ENCODE measurements at regions not wholly inside any gene's neighbourhood (a gene's known extent, or its start where the extent isn't known, plus 50 kb on each side); places are given as distances from the start of the nearest gene placed in this dataset.

GRCh38 chr10:90450797-90451196 lies 407.0 kb downstream of the HTR7 start:
- Histone ChIP-seq H3K4me1 (no peaks in the 10 kb centered on the region), H3K27me3 (no peaks in the 10 kb centered on the region), H3K9me3 (no peaks in the 10 kb centered on the region), H3K36me3 (no peaks in the 10 kb centered on the region), H3K27ac (no peak overlapping the region), H3K4me3 (no peak overlapping the region)
- intact Hi-C loops (cut with DNase I), result no loop called here
- no peak for TF ChIP-seq CTCF (IDR thresholded peaks at IDR 0.05)
- TF ChIP-seq EP300 (IDR thresholded peaks at IDR 0.05), result no peak
- TF ChIP-seq POLR2AphosphoS5 (IDR thresholded peaks at IDR 0.05), result no peak
- TF ChIP-seq POLR2A (IDR thresholded peaks at IDR 0.05), result no peak
- DNase-seq, result no peak

GRCh38 chr10:90451283-90451682 lies 406.6 kb downstream of the HTR7 start:
- no peak for DNase-seq
- intact Hi-C loops (cut with DNase I), result no loop called here
- Histone ChIP-seq H3K9me3 (no peaks in the 10 kb centered on the region), H3K4me1 (no peaks in the 10 kb centered on the region), H3K27me3 (no peaks in the 10 kb centered on the region), H3K36me3 (no peaks in the 10 kb centered on the region), H3K4me3 (no peak overlapping the region), H3K27ac (no peak overlapping the region)
- WGBS, 2 donors, result 0 to 11% methylated on average over 1 of the region's 1 CpG
- TF ChIP-seq EP300 (IDR thresholded peaks at IDR 0.05), result no peak
- no peak for TF ChIP-seq POLR2AphosphoS5 (IDR thresholded peaks at IDR 0.05)
- no peak for TF ChIP-seq CTCF (IDR thresholded peaks at IDR 0.05)
- no peak for TF ChIP-seq POLR2A (IDR thresholded peaks at IDR 0.05)

GRCh38 chr10:90458054-90458453 lies 399.8 kb downstream of the HTR7 start:
- Histone ChIP-seq H3K9me3 (no peaks in the 10 kb centered on the region), H3K27ac (no peak overlapping the region), H3K27me3 (no peaks in the 10 kb centered on the region), H3K4me1 (no peaks in the 10 kb centered on the region), H3K4me3 (no peak overlapping the region), H3K36me3 (no peaks in the 10 kb centered on the region)
- TF ChIP-seq EP300 (IDR thresholded peaks at IDR 0.05), result no peak
- no peak for TF ChIP-seq POLR2AphosphoS5 (IDR thresholded peaks at IDR 0.05)
- TF ChIP-seq CTCF (IDR thresholded peaks at IDR 0.05), result no peak
- no peak for TF ChIP-seq POLR2A (IDR thresholded peaks at IDR 0.05)
- DNase-seq, result no peak
- 27 to 68% methylated on average over 1 of the region's 1 CpG for WGBS, 2 donors
- intact Hi-C loops (cut with DNase I), result no loop called here

GRCh38 chr10:90458571-90458970 lies 399.3 kb downstream of the HTR7 start:
- TF ChIP-seq POLR2AphosphoS5 (IDR thresholded peaks at IDR 0.05) (no peak), POLR2A (IDR thresholded peaks at IDR 0.05) (no peak), EP300 (IDR thresholded peaks at IDR 0.05) (no peak), CTCF (IDR thresholded peaks at IDR 0.05) (no peak)
- H3K4me3 ChIP-seq, result no peak overlapping the region
- H3K27ac ChIP-seq, result no peak overlapping the region
- H3K27me3 ChIP-seq, result no peaks in the 10 kb centered on the region
- H3K9me3 ChIP-seq, result no peaks in the 10 kb centered on the region
- intact Hi-C loops (cut with DNase I), result no loop called here
- no peaks in the 10 kb centered on the region for H3K4me1 ChIP-seq
- no peaks in the 10 kb centered on the region for H3K36me3 ChIP-seq
- no peak for DNase-seq
- WGBS, 2 donors, result 33 to 67% methylated on average over 1 of the region's 1 CpG

GRCh38 chr10:90461437-90462155 lies 396.2 kb downstream of the HTR7 start:
- TF ChIP-seq EP300 (IDR thresholded peaks at IDR 0.05), result no peak
- no peak for TF ChIP-seq POLR2A (IDR thresholded peaks at IDR 0.05)
- no peak for DNase-seq
- no peak overlapping the region for H3K27ac ChIP-seq
- WGBS, 2 donors, result 46 to 53% methylated on average over 4 of the region's 4 CpGs
- H3K36me3 ChIP-seq, result no peaks in the 10 kb centered on the region
- no peaks in the 10 kb centered on the region for H3K27me3 ChIP-seq
- H3K4me3 ChIP-seq, result no peak overlapping the region
- no peaks in the 10 kb centered on the region for H3K9me3 ChIP-seq
- intact Hi-C loops (cut with DNase I), result no loop called here
- H3K4me1 ChIP-seq, result no peaks in the 10 kb centered on the region

Measured in sigmoid colon (tissue), 6 donors.